Mesenchymal stem cell (in vitro differentiated cells and primary cell): ENCODE measurements at regions not wholly inside any gene's neighbourhood (a gene's known extent, or its start where the extent isn't known, plus 50 kb on each side); places are given as distances from the start of the nearest gene placed in this dataset.
A peak's percentile ranks its signal among the peaks of the same experiment; 100 is the strongest.

Experiments
- DNase-seq: peaks from one replicate; pipeline ENCODE4 v3.0.0-alpha.2; 2013
- H2AFZ ChIP-seq: one replicate; pipeline ENCODE4 v1.6.1; 2013; ENCODE audit warnings: low read depth, mild to moderate bottlenecking, control low read depth, inconsistent platforms, low read length, moderate library complexity
- H2AK5ac ChIP-seq: 2 replicates; pipeline ENCODE4 v1.6.1; 2013; ENCODE audit warnings: low read length, moderate library complexity, mild to moderate bottlenecking, inconsistent platforms; ENCODE audit not compliant: severe bottlenecking
- H2BK120ac ChIP-seq: one replicate; pipeline ENCODE4 v1.6.1; 2013; ENCODE audit warnings: low read depth, mild to moderate bottlenecking, inconsistent platforms, low read length, moderate library complexity
- H2BK12ac ChIP-seq, 2 experiments: one replicate each; pipeline ENCODE4 v1.6.1; 2013; ENCODE audit warnings: inconsistent platforms in 2 of 2, low read length in 2 of 2, mild to moderate bottlenecking in 2 of 2, moderate library complexity in 2 of 2, control low read depth in 1 of 2
- H2BK15ac ChIP-seq: one replicate; pipeline ENCODE4 v1.6.1; 2013; ENCODE audit warnings: mild to moderate bottlenecking, low read depth, inconsistent platforms; ENCODE audit not compliant: poor library complexity, severe bottlenecking
- H2BK5ac ChIP-seq: 2 replicates; pipeline ENCODE4 v1.6.1; 2013; ENCODE audit warnings: low read depth, mild to moderate bottlenecking, low read length, control low read depth, inconsistent platforms; ENCODE audit not compliant: poor library complexity, severe bottlenecking
- H3K14ac ChIP-seq, 2 experiments: one replicate each; pipeline ENCODE4 v1.6.1; 2013; ENCODE audit warnings: inconsistent platforms in 2 of 2, low read length in 2 of 2, control low read depth in 1 of 2, mild to moderate bottlenecking in 1 of 2, moderate library complexity in 1 of 2
- H3K18ac ChIP-seq, 2 experiments: one replicate each; pipeline ENCODE4 v1.6.1; 2013; ENCODE audit warnings: inconsistent platforms in 2 of 2, low read length in 2 of 2, control low read depth in 1 of 2, low read depth in 1 of 2, mild to moderate bottlenecking in 1 of 2
- H3K23ac ChIP-seq, 2 experiments: one replicate each; pipeline ENCODE4 v1.6.1; 2013; ENCODE audit warnings: inconsistent platforms in 2 of 2, low read length in 2 of 2, mild to moderate bottlenecking in 2 of 2, moderate library complexity in 2 of 2, control low read depth in 1 of 2
- H3K27ac ChIP-seq: 2 replicates; pipeline ENCODE4 v1.5.1; 2013; ENCODE audit warnings: mild to moderate bottlenecking, moderate library complexity, low read length, control low read depth, inconsistent platforms; ENCODE audit not compliant: poor library complexity, severe bottlenecking
- H3K27me3 ChIP-seq, 2 experiments: 2 replicates each; pipeline versions ENCODE4 v1.6.1 to v1.7.0; 2013; ENCODE audit warnings: low read length in 2 of 2, mild to moderate bottlenecking in 2 of 2, moderate library complexity in 2 of 2, control low read depth in 1 of 2, inconsistent platforms in 1 of 2; ENCODE audit not compliant: control insufficient read depth in 1 of 2, insufficient read depth in 1 of 2
- H3K36me3 ChIP-seq, 2 experiments: 2 replicates each; pipeline versions ENCODE4 v1.6.1 to v1.7.0; 2013; ENCODE audit warnings: low read length in 2 of 2, control low read depth in 1 of 2, inconsistent platforms in 1 of 2, low read depth in 1 of 2, mild to moderate bottlenecking in 1 of 2; ENCODE audit not compliant: insufficient read depth in 2 of 2, control insufficient read depth in 1 of 2
- H3K4ac ChIP-seq, 2 experiments: one replicate each; pipeline ENCODE4 v1.6.1; 2013; ENCODE audit warnings: inconsistent platforms in 2 of 2, low read length in 2 of 2, mild to moderate bottlenecking in 2 of 2, moderate library complexity in 2 of 2, control low read depth in 1 of 2, low read depth in 1 of 2
- H3K4me1 ChIP-seq: 2 replicates; pipeline ENCODE4 v1.6.1; 2013; ENCODE audit warnings: low read depth, low read length, control low read depth; ENCODE audit not compliant: control insufficient read depth, insufficient read depth
- H3K4me2 ChIP-seq: 2 replicates; pipeline ENCODE4 v1.6.1; 2013; ENCODE audit warnings: low read length, mild to moderate bottlenecking, inconsistent platforms; ENCODE audit not compliant: poor library complexity, severe bottlenecking
- H3K4me3 ChIP-seq, 2 experiments: 2 replicates each; pipeline versions ENCODE4 v1.5.1 to v1.7.0; 2013; ENCODE audit warnings: low read length in 2 of 2, mild to moderate bottlenecking in 2 of 2, control low read depth in 1 of 2, low read depth in 1 of 2; ENCODE audit not compliant: insufficient read depth in 1 of 2
- H3K79me1 ChIP-seq: replicated peaks from 2 replicates; pipeline ENCODE4 v1.6.1; 2013; ENCODE audit warnings: mild to moderate bottlenecking, control low read depth, low read length, inconsistent platforms; ENCODE audit not compliant: poor library complexity, severe bottlenecking
- H3K9ac ChIP-seq: 2 replicates; pipeline ENCODE4 v1.7.0; 2013; ENCODE audit warnings: mild to moderate bottlenecking, low read length, moderate library complexity
- H3K9me3 ChIP-seq: 2 replicates; pipeline ENCODE4 v1.7.0; 2013; ENCODE audit warnings: mild to moderate bottlenecking, low read length; ENCODE audit not compliant: control insufficient read depth
- H4K8ac ChIP-seq: one replicate; pipeline ENCODE4 v1.6.1; 2013; ENCODE audit warnings: inconsistent platforms, mild to moderate bottlenecking, low read length, moderate library complexity
- H4K91ac ChIP-seq: one replicate; pipeline ENCODE4 v1.6.1; 2013; ENCODE audit warnings: mild to moderate bottlenecking, low read length, inconsistent platforms
- WGBS: methylation state at CpG from one replicate; pipeline ENCODE4 v1.1.7; 2013; ENCODE audit warnings: mixed read lengths; 5-methylcytosine and 5-hydroxymethylcytosine counted together

GRCh38 chr3:159667261-159667660, 321.4 kb upstream of the IL12A start:
- no peak overlapping the region for H2AFZ ChIP-seq
- DNase-seq, result no peak

GRCh38 chr3:159668461-159668860, 320.2 kb upstream of the IL12A start:
- Histone ChIP-seq H3K36me3 (no peaks in the 10 kb centered on the region), H2BK15ac (no peak overlapping the region), H2AK5ac (no peak overlapping the region), H3K14ac (no peak overlapping the region), H3K4me1 (peaks cover 8% of the 10 kb centered on the region), H3K9me3 (no peaks in the 10 kb centered on the region), H4K8ac (no peak overlapping the region), H3K4me2 (no peak overlapping the region), H2AFZ (no peak overlapping the region), H3K23ac (no peak overlapping the region), H3K79me1 (no peaks in the 10 kb centered on the region), H2BK120ac (no peak overlapping the region), H3K9ac (no peak overlapping the region), H3K27ac (peak overlapping the region; percentile 73), H3K4me3 (no peak overlapping the region), H2BK5ac (no peak overlapping the region), H2BK12ac (no peak overlapping the region), H3K27me3 (no peaks in the 10 kb centered on the region), H3K18ac (no peak overlapping the region), H3K4ac (no peak overlapping the region), H4K91ac (no peak overlapping the region)
- WGBS, result 98% methylated on average over 3 of the region's 3 CpGs
- DNase-seq, result no peak

More at GRCh38 chr3:159667261-159667660, 321.4 kb upstream of the IL12A start:
- no peak overlapping the region for H3K4me3 ChIP-seq
- H3K27me3 ChIP-seq, result no peaks in the 10 kb centered on the region
- H3K4me1 ChIP-seq, result peaks cover 6% of the 10 kb centered on the region
- H3K23ac ChIP-seq, result no peak overlapping the region
- no peak overlapping the region for H3K4ac ChIP-seq
- peaks cover 6% of the 10 kb centered on the region for H3K9me3 ChIP-seq
- H2BK120ac ChIP-seq, result no peak overlapping the region
- no peak overlapping the region for H4K91ac ChIP-seq
- H2BK5ac ChIP-seq, result no peak overlapping the region
- H3K27ac ChIP-seq, result no peak overlapping the region
- WGBS, result 91% methylated on average over 4 of the region's 4 CpGs
- no peak overlapping the region for H3K14ac ChIP-seq
- H2BK12ac ChIP-seq, result no peak overlapping the region
- no peak overlapping the region for H3K18ac ChIP-seq
- H3K36me3 ChIP-seq, result no peaks in the 10 kb centered on the region
- H2BK15ac ChIP-seq, result no peak overlapping the region
- peak overlapping the region; percentile 16 for H2AK5ac ChIP-seq
- no peaks in the 10 kb centered on the region for H3K79me1 ChIP-seq
- H4K8ac ChIP-seq, result peak overlapping the region; percentile 67
- H3K9ac ChIP-seq, result no peak overlapping the region
- H3K4me2 ChIP-seq, result no peak overlapping the region

GRCh38 chr3:159668990-159669476, 319.6 kb upstream of the IL12A start:
- H3K27me3 ChIP-seq, result no peaks in the 10 kb centered on the region
- H2AK5ac ChIP-seq, result no peak overlapping the region
- no peak overlapping the region for H2BK12ac ChIP-seq
- H3K18ac ChIP-seq, result no peak overlapping the region
- H3K36me3 ChIP-seq, result no peaks in the 10 kb centered on the region
- peak overlapping the region; percentile 73 for H3K27ac ChIP-seq
- no peak overlapping the region for H2BK120ac ChIP-seq
- DNase-seq, result peak; percentile 82
- no peak overlapping the region for H2BK5ac ChIP-seq
- H3K79me1 ChIP-seq, result no peaks in the 10 kb centered on the region
- 63% methylated on average over 3 of the region's 8 CpGs for WGBS
- H3K23ac ChIP-seq, result no peak overlapping the region
- no peak overlapping the region for H2AFZ ChIP-seq
- no peak overlapping the region for H3K4ac ChIP-seq
- H3K9ac ChIP-seq, result no peak overlapping the region
- H3K9me3 ChIP-seq, result no peaks in the 10 kb centered on the region
- H3K4me1 ChIP-seq, result peaks cover 8% of the 10 kb centered on the region
- no peak overlapping the region for H3K14ac ChIP-seq
- no peak overlapping the region for H3K4me3 ChIP-seq
- H3K4me2 ChIP-seq, result no peak overlapping the region
- no peak overlapping the region for H4K8ac ChIP-seq
- no peak overlapping the region for H2BK15ac ChIP-seq
- H4K91ac ChIP-seq, result no peak overlapping the region

- Histone ChIP-seq H2BK120ac (no peak overlapping the region), H3K27me3 (no peaks in the 10 kb centered on the region), H3K4me2 (no peak overlapping the region), H3K79me1 (no peaks in the 10 kb centered on the region), H3K4ac (no peak overlapping the region), H4K8ac (no peak overlapping the region), H3K27ac (peak overlapping the region; percentile 73), H3K14ac (no peak overlapping the region), H3K9me3 (no peaks in the 10 kb centered on the region), H2AK5ac (no peak overlapping the region), H2BK5ac (no peak overlapping the region), H3K4me1 (peaks cover 8% of the 10 kb centered on the region), H3K36me3 (no peaks in the 10 kb centered on the region), H3K9ac (no peak overlapping the region), H3K18ac (no peak overlapping the region), H3K4me3 (no peak overlapping the region), H3K23ac (no peak overlapping the region), H4K91ac (no peak overlapping the region), H2AFZ (no peak overlapping the region), H2BK12ac (no peak overlapping the region), H2BK15ac (no peak overlapping the region)
- WGBS, result 14% methylated on average over 6 of the region's 6 CpGs
- DNase-seq, result peak; percentile 84
Measured at GRCh38 chr3:159669766-159670165, 318.9 kb upstream of the IL12A start.
